ENCODE measurements at regions not wholly inside any gene's neighbourhood (a gene's known extent, or its start where the extent isn't known, plus 50 kb on each side); places are given as distances from the start of the nearest gene placed in this dataset.

- no peak overlapping the region for H2AK5ac ChIP-seq (ENCODE audit: insufficient read length, low read length)
- no peaks in the 10 kb centered on the region for H3K79me1 ChIP-seq (ENCODE audit: insufficient read depth, low read depth, low read length, poor library complexity, severe bottlenecking)
- H3K4me2 ChIP-seq (ENCODE audit: insufficient read depth, insufficient read length, low read length), result no peak overlapping the region
- Mint-ChIP-seq H3K27me3 (ENCODE audit: low read depth) (no peaks in the 10 kb centered on the region; the same call in 1 of the 2 replicates), H3K9me3 (peaks cover 0 to 2% of the 10 kb centered on the region in 2 experiments; a peak in 2 of 5 replicates), H3K27ac (no peak overlapping the region), H3K4me1 (no peaks in the 10 kb centered on the region; a peak in 1 of 4 replicates), H3K36me3 (ENCODE audit: insufficient read depth in 1 of 3, low read depth in 3 of 3) (peaks cover 0 to 89% (median 60%) of the 10 kb centered on the region in 3 experiments; a peak in 6 of 7 replicates), H3K4me3 (no peak overlapping the region)
- DNase-seq, result no peak
- no peak overlapping the region for H2BK15ac ChIP-seq (ENCODE audit: low read depth, low read length)
- H2BK20ac ChIP-seq (ENCODE audit: low read depth, low read length, poor library complexity, severe bottlenecking), result no peak overlapping the region
- no peaks in the 10 kb centered on the region for H3K23me2 ChIP-seq (ENCODE audit: insufficient read length, low read depth, low read length, poor library complexity, severe bottlenecking)
- H2BK12ac ChIP-seq (ENCODE audit: insufficient read length, low read depth, low read length), result no peak overlapping the region
- no peak overlapping the region for H3T11ph ChIP-seq (ENCODE audit: low read length)
- H3K27me3 ChIP-seq (ENCODE audit: insufficient read depth, low read length), result no peaks in the 10 kb centered on the region
- no peak overlapping the region for H3K23ac ChIP-seq (ENCODE audit: insufficient read length, low read depth, low read length)
- H3K4ac ChIP-seq (ENCODE audit: low read depth, low read length), result no peak overlapping the region
- H4K8ac ChIP-seq (replicated peaks; ENCODE audit: insufficient read length, low read depth, low read length), result no peak overlapping the region
- no peak overlapping the region for H4K91ac ChIP-seq (ENCODE audit: insufficient read length, low read depth, low read length)
- H3K56ac ChIP-seq (ENCODE audit: insufficient read length, low read depth, low read length), result no peak overlapping the region
- no peak overlapping the region for H2AFZ ChIP-seq (ENCODE audit: low read length)
- no peak for TF ChIP-seq CTCF (conservative IDR thresholded peaks at IDR 0.05)
- no peaks in the 10 kb centered on the region for H3K4me1 ChIP-seq (ENCODE audit: insufficient read depth, low read length)
- no peaks in the 10 kb centered on the region for H3K79me2 ChIP-seq (ENCODE audit: insufficient read depth, low read length)
- no peak overlapping the region for H2BK5ac ChIP-seq (ENCODE audit: insufficient read length, low read length)
- H3K27ac ChIP-seq (ENCODE audit: insufficient read length, low read depth, low read length), result no peak overlapping the region
- no peak overlapping the region for H2BK120ac ChIP-seq (ENCODE audit: low read depth, low read length, poor library complexity, severe bottlenecking)
- H3K9ac ChIP-seq (ENCODE audit: extremely low read depth, insufficient read length, low read length), result no peak overlapping the region
- H4K5ac ChIP-seq (ENCODE audit: insufficient read length, low read depth, low read length), result no peak overlapping the region
- H4K20me1 ChIP-seq (ENCODE audit: control insufficient read depth, insufficient read depth, insufficient read length), result no peaks in the 10 kb centered on the region
- no CpG with 5 or more reads among the region's 4 CpGs for WGBS (ENCODE audit: extremely low coverage, insufficient read length, low lambda C conversion rate)
- H3K9me3 ChIP-seq (ENCODE audit: control insufficient read depth, low read depth, low read length), result no peaks in the 10 kb centered on the region
- no peak overlapping the region for H3K18ac ChIP-seq (ENCODE audit: insufficient read length, low read depth, low read length)
- no peak overlapping the region for H3K14ac ChIP-seq (ENCODE audit: insufficient read depth, low read length)
Measured at GRCh38 chr19:5217171-5217570, 123.4 kb downstream of the PTPRS start.
